GM13976 (cell line): ENCODE measurements at regions not wholly inside any gene's neighbourhood (a gene's known extent, or its start where the extent isn't known, plus 50 kb on each side); places are given as distances from the start of the nearest gene placed in this dataset.

Experiments used
- DNase-seq: peaks from one replicate; pipeline ENCODE4 v3.0.0; 2012; ENCODE audit warnings: low spot score
- in situ Hi-C: fragments of 300-500 bp; cut with MboI; formaldehyde crosslinking; loops from one replicate; pipeline ENCODE4 v1.12.0; 2022; ENCODE audit warnings: low sequenced_read_pairs, mixed read lengths, inconsistent platforms; ENCODE audit not compliant: unreplicated experiment
- TF ChIP-seq, protein P1 (sequence below): IDR thresholded peaks from 2 replicates; pipeline ENCODE4 v1.5.1; 2012; ENCODE audit warnings: borderline replicate concordance, mild to moderate bottlenecking; ENCODE audit not compliant: insufficient read depth; ENCODE audit errors: extremely low read depth, missing control alignments, control extremely low read depth

GRCh38 chr3:103365467-103365866 is 930.7 kb downstream of the ZPLD1 start:
- TF ChIP-seq, protein P1, sequence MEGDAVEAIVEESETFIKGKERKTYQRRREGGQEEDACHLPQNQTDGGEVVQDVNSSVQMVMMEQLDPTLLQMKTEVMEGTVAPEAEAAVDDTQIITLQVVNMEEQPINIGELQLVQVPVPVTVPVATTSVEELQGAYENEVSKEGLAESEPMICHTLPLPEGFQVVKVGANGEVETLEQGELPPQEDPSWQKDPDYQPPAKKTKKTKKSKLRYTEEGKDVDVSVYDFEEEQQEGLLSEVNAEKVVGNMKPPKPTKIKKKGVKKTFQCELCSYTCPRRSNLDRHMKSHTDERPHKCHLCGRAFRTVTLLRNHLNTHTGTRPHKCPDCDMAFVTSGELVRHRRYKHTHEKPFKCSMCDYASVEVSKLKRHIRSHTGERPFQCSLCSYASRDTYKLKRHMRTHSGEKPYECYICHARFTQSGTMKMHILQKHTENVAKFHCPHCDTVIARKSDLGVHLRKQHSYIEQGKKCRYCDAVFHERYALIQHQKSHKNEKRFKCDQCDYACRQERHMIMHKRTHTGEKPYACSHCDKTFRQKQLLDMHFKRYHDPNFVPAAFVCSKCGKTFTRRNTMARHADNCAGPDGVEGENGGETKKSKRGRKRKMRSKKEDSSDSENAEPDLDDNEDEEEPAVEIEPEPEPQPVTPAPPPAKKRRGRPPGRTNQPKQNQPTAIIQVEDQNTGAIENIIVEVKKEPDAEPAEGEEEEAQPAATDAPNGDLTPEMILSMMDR, result no peak
- no peak for DNase-seq
- in situ Hi-C loops, result no loop called here

DNA sequence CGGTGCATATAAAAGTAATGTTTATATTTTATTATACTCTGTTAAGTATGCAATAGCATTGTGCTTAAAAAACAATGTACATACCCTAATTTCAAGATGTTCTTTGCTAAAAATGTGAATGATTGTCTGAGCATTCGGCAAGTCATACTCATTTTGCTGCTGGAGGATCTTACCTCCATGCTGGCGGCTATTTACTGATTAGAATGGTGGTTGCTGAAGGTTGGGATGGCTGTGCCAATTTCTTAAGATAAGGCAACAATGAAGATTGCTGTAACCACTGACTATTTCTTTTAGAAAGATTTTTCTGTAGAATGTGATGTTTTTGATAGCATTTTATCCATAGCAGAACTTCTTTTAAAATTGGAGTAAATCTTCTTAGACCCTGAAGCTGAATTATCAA is 932.7 kb downstream of the ZPLD1 start:
- no peak for DNase-seq
- in situ Hi-C loops, result no loop called here
- TF ChIP-seq, protein P1, result no peak

DNA sequence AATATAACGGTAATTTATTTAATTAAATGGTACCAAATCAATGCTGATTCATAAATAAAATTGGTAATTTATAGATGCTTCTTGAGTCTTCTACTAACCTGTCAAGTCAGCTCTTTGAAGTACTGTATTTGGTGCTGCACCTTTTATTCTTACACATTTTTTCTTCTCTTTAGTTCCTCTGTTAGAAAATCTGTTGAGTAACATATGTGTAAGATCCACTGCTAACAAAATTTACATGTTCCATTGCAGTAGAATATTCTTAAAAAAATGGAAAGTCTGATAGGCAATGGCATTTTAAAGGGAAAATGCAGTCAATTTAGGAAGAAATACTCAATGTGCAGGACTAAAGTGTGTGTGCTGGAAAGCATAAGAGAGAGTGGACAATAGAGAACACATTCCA is 936.6 kb downstream of the ZPLD1 start:
- no peak for DNase-seq
- in situ Hi-C loops, result no loop called here
- TF ChIP-seq, protein P1, result no peak

DNA sequence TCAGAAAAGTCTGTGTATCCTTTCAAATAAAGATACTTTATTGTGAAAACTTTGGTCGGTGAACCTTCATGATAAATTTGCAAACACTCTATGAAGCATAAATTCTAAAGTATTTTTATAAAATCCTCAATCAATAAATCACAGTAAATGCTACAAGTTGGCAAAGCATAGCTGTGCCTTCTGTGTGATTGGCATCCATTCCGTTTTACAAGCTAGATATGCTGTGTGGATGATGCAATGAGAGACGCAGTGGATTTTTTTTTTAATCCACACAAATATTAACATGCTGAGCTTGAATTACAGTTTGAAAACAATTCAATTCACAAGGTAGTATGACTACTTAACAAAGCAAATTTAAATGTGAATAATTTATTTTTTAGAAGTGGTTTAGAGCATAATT is 937.2 kb downstream of the ZPLD1 start:
- in situ Hi-C loops, result no loop called here
- TF ChIP-seq, protein P1, result no peak
- DNase-seq, result no peak

DNA sequence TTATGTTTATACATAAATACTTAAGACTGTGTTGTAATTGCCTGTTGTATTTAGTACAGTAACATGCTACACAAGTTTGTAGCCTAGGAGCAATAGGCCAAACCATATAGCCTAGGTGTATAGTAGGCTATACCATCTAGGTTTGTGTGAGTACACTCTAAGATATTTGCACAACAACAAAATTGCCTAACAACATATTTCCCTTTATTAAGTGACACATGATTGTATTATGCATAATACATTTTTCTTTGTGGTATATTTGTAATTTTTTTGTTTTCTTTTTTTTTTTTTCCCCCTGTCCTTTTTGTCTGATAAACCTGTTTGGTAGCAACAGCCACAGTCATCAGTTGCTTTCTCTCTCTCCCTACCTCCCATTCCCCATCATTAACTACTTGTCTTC is 945.6 kb downstream of the ZPLD1 start:
- DNase-seq, result no peak
- in situ Hi-C loops, result no loop called here
- TF ChIP-seq, protein P1, result no peak

DNA sequence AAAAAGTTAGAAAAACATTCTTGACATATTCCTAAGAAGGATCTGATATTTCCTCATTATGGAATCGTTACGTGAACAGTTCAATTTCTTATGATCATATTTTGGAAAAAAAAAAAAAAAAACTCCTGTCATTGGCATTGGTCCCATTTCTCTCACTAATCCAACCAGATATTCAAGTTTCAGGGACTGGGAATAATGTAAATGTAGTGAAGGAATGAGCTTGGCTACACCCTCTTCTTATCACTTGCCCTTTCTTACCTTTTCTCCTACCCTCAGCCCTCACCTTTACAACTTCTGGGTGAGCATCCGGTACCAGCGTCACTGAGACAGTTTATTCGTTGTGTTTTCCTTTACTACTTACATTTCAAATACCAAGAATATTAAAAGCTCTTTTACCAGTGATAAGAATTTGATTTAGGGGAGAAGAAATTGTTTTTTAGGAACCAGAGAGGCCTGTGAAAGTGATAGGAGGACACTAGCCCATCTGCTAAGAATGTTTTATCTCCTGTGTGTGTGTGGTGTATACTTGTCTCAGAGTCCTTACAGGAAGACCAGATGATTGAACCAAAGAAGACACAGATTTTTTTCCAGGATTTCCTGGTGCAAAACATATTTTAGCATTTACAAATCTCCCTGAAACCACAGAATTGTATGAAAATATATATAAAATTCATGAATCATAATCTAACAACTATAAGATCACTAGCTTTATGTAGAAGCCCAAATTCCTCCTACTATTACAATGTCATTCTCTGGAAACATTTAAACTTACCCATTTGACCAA is 946.7 kb downstream of the ZPLD1 start:
- in situ Hi-C loops, result no loop called here
- TF ChIP-seq, protein P1, result no peak
- no peak for DNase-seq
